ENCODE measurements at regions not wholly inside any gene's neighbourhood (a gene's known extent, or its start where the extent isn't known, plus 50 kb on each side); places are given as distances from the start of the nearest gene placed in this dataset.
A peak's percentile ranks its signal among the peaks of the same experiment; 100 is the strongest.
"Not testable (repeated sequence)": the region's sequence is repeated elsewhere in the genome, so short reads cannot be mapped to it uniquely, and the experiment has no call there.

DNA sequence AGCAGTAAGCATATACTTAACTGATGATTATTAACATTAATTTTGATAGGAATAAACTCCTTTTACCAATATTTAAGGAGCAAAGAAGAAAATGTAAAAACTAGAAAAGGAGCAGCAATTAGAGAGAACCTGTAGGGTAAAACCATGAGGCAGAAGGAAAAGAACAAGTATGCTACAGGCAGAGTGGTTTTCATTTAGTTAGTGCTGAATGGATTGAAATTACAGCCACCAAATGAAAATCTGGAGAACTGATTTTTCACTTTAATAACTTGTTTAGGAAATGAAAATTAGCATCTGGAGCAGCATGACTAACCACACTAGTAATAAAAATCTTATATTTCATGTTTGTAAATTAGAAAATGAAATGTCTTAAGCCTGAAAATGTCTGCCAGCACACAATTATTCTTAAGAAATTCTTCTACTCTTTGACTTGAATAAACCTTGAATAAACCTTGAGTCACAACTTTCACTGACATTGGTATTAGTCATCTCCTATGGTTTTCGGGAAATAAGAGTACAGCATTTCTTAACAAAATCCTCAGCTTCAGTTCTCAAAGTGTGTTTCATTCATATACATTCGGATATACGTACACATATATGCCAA is 1504.9 kb upstream of the C9orf72 start:
- ChIA-PET POLR2A (no interaction called here), RAD21 (ENCODE audit: unreplicated experiment) (no interaction called here), CTCF (interaction anchor here (0.7 kb wide), 1 partner anchor 11 kb away, joined by 3 read pairs; no protein-coding TSS in a partner anchor), SMC1A (ENCODE audit: uncharacterized antibody, unreplicated experiment) (no interaction called here)
- no peak overlapping the region for H3K9ac ChIP-seq (ENCODE audit: control insufficient read depth, insufficient read depth, low read length)
- no peak overlapping the region for H3K4me2 ChIP-seq (ENCODE audit: control insufficient read depth, insufficient read depth)
- FAIRE-seq (no peak), DNase-seq (ENCODE audit: low read depth, low spot score) (no peak), ATAC-seq (no peak)
- in situ Hi-C loops (cut with MboI) (no loop called here), intact Hi-C loops (cut with micrococcal nuclease; ENCODE audit: unreplicated experiment) (no loop called here)
- TF ChIP-seq ESRRA (IDR thresholded peaks at IDR 0.05; ENCODE audit: low read length) = no peak
- no peak for TF ChIP-seq TARDBP (IDR thresholded peaks at IDR 0.05; ENCODE audit: borderline replicate concordance)
- TF ChIP-seq ZNF384 (IDR thresholded peaks at IDR 0.05; ENCODE audit: borderline replicate concordance, low read depth, low read length) = no peak
- no peak for TF ChIP-seq POLR2AphosphoS5 (IDR thresholded peaks at IDR 0.05; ENCODE audit: low read length)
- TF ChIP-seq NFYA (IDR thresholded peaks at IDR 0.05; ENCODE audit: borderline replicate concordance, low read depth, low read length) = no peak
- no peak for TF ChIP-seq IRF4 (IDR thresholded peaks at IDR 0.05; ENCODE audit: low read depth, low read length)
- no peaks in the 10 kb centered on the region for H4K20me1 ChIP-seq (ENCODE audit: control insufficient read depth, insufficient read depth)
- H3K9me3 ChIP-seq (replicated peaks; ENCODE audit: control insufficient read depth, insufficient read depth, low read length) = no peaks in the 10 kb centered on the region
- H3K27me3 ChIP-seq (replicated peaks in 1 of 2; ENCODE audit: control insufficient read depth in 2 of 2, insufficient read depth in 2 of 2, low read length in 1 of 2) = no peaks in the 10 kb centered on the region
- H3K79me2 ChIP-seq (ENCODE audit: control insufficient read depth, insufficient read depth, low read length) = no peaks in the 10 kb centered on the region
- BruUV-seq (replicated peaks) = no TSS peak
- H3K36me3 ChIP-seq (ENCODE audit: control insufficient read depth in 2 of 2, insufficient read depth in 2 of 2, low read length in 1 of 2) = no peaks in the 10 kb centered on the region
- H3K27ac ChIP-seq (ENCODE audit: control insufficient read depth, insufficient read depth) = no peak overlapping the region
- H3K4me3 ChIP-seq = no peak overlapping the region
- 25% methylated on average over 3 of the region's 3 CpGs for WGBS (ENCODE audit: insufficient coverage, insufficient replicate concordance, low lambda C conversion rate, missing lambda C conversion rate)
- no peaks in the 10 kb centered on the region for H3K4me1 ChIP-seq (ENCODE audit: control insufficient read depth, insufficient read depth, low read length)
- no peak overlapping the region for H2AFZ ChIP-seq (ENCODE audit: control insufficient read depth, low read depth, low read length)

DNA sequence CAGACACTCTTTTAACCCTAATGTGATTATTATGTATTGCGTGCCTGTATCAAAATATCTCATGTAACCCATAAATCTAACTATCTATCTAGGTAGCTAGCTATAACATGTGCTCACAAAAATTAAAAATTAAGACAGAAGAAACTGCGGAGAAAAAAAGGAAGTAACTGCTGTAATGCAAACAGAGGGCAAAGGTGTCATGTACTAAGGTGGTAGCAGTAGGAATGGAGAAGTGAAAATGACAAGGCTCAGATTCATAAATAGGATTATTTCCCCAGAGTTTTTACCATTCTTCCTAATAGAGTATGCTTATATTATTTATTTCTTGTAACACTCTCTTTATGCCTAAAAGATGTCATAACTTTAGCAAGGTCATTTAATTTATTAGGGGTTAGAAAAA is 1527.5 kb upstream of the C9orf72 start:
- no peaks in the 10 kb centered on the region for H3K79me2 ChIP-seq (ENCODE audit: control insufficient read depth, insufficient read depth, low read length)
- RAD21 ChIA-PET (ENCODE audit: unreplicated experiment) = no interaction called here
- ATAC-seq (peak; percentile 76), FAIRE-seq (no peak), DNase-seq (ENCODE audit: low read depth, low spot score) (no peak)
- in situ Hi-C loops (cut with MboI) (no loop called here), intact Hi-C loops (cut with micrococcal nuclease; ENCODE audit: unreplicated experiment) (no loop called here)
- no peak overlapping the region for H3K4me3 ChIP-seq
- H3K27ac ChIP-seq (ENCODE audit: control insufficient read depth, insufficient read depth) = no peak overlapping the region
- H4K20me1 ChIP-seq (ENCODE audit: control insufficient read depth, insufficient read depth) = no peaks in the 10 kb centered on the region
- H2AFZ ChIP-seq (ENCODE audit: control insufficient read depth, low read depth, low read length) = no peak overlapping the region
- POLR2A ChIA-PET = no interaction called here
- H3K4me1 ChIP-seq (ENCODE audit: control insufficient read depth, insufficient read depth, low read length) = no peaks in the 10 kb centered on the region
- WGBS (ENCODE audit: insufficient coverage, insufficient replicate concordance, low lambda C conversion rate, missing lambda C conversion rate) = 0% methylated on average over 2 of the region's 2 CpGs
- SMC1A ChIA-PET (ENCODE audit: uncharacterized antibody, unreplicated experiment) = no interaction called here
- no peak overlapping the region for H3K9ac ChIP-seq (ENCODE audit: control insufficient read depth, insufficient read depth, low read length)
- no peaks in the 10 kb centered on the region for H3K36me3 ChIP-seq (ENCODE audit: control insufficient read depth in 2 of 2, insufficient read depth in 2 of 2, low read length in 1 of 2)
- TF ChIP-seq IKZF1 (conservative IDR thresholded peaks at IDR 0.05) (no peak), MYC (IDR thresholded peaks at IDR 0.05; ENCODE audit: insufficient read depth, insufficient read length, insufficient replicate concordance, low read length, severe bottlenecking) (no peak), SPI1 (IDR thresholded peaks at IDR 0.05; ENCODE audit: borderline replicate concordance, insufficient read depth, low read depth, low read length) (peak; percentile 45; the same call in 1 of the 2 replicates), SP1 (IDR thresholded peaks at IDR 0.05; ENCODE audit: low read depth, low read length) (no peak), ESRRA (IDR thresholded peaks at IDR 0.05; ENCODE audit: low read length) (no peak), NR2F1 (conservative IDR thresholded peaks at IDR 0.05) (peak; percentile 60)
- H3K4me2 ChIP-seq (ENCODE audit: control insufficient read depth, insufficient read depth) = no peak overlapping the region
- no peaks in the 10 kb centered on the region for H3K27me3 ChIP-seq (replicated peaks in 1 of 2; ENCODE audit: control insufficient read depth in 2 of 2, insufficient read depth in 2 of 2, low read length in 1 of 2)
- H3K9me3 ChIP-seq (replicated peaks; ENCODE audit: control insufficient read depth, insufficient read depth, low read length) = no peaks in the 10 kb centered on the region
- BruUV-seq (replicated peaks) = no TSS peak
- CTCF ChIA-PET = no interaction called here

DNA sequence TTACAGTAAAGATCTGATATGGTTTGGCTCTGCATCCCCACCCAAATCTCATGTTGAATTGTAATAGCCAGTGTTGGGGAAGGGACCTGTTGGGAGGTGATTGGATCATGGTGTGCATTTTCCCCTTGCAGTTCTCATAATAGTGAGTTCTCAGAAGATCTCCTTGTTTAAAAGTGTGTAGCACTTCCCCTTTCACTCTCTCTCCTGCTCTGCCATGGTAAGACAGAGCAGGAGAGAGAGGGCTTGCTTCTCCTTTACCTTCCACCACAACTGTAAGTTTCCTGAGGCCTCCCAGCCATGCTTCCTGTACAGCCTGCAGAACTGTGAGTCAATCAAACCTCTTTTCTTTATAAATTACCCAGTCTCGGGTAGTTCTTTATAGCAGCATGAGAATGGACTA is 1530.9 kb upstream of the C9orf72 start:
- H3K4me2 ChIP-seq (ENCODE audit: control insufficient read depth, insufficient read depth); H3K36me3 ChIP-seq (ENCODE audit: control insufficient read depth in 2 of 2, insufficient read depth in 2 of 2, low read length in 1 of 2); H3K9me3 ChIP-seq (replicated peaks; ENCODE audit: control insufficient read depth, insufficient read depth, low read length); in situ Hi-C loops (cut with MboI); CTCF ChIA-PET; H3K27ac ChIP-seq (ENCODE audit: control insufficient read depth, insufficient read depth); H3K4me3 ChIP-seq; POLR2A ChIA-PET; H4K20me1 ChIP-seq (ENCODE audit: control insufficient read depth, insufficient read depth); H3K9ac ChIP-seq (ENCODE audit: control insufficient read depth, insufficient read depth, low read length); intact Hi-C loops (cut with micrococcal nuclease; ENCODE audit: unreplicated experiment); H3K4me1 ChIP-seq (ENCODE audit: control insufficient read depth, insufficient read depth, low read length); RAD21 ChIA-PET (ENCODE audit: unreplicated experiment); FAIRE-seq; BruUV-seq (replicated peaks); DNase-seq (ENCODE audit: low read depth, low spot score); SMC1A ChIA-PET (ENCODE audit: uncharacterized antibody, unreplicated experiment); H3K27me3 ChIP-seq (replicated peaks in 1 of 2; ENCODE audit: control insufficient read depth in 2 of 2, insufficient read depth in 2 of 2, low read length in 1 of 2); H3K79me2 ChIP-seq (ENCODE audit: control insufficient read depth, insufficient read depth, low read length); H2AFZ ChIP-seq (ENCODE audit: control insufficient read depth, low read depth, low read length): not testable (repeated sequence)
- ATAC-seq = peak; percentile 20; the same call in 1 of the 3 replicates
- 0% methylated on average over 1 of the region's 1 CpG for WGBS (ENCODE audit: insufficient coverage, insufficient replicate concordance, low lambda C conversion rate, missing lambda C conversion rate)
